ENCODE measurements at regions not wholly inside any gene's neighbourhood (a gene's known extent, or its start where the extent isn't known, plus 50 kb on each side); places are given as distances from the start of the nearest gene placed in this dataset.

GRCh38 chr17:59456923-59457615 lies 108.3 kb upstream of the DHX40 start:
- no peaks in the 10 kb centered on the region for H3K4me1 ChIP-seq (ENCODE audit: control insufficient read depth, insufficient read depth, low read length)

GRCh38 chr17:59462385-59462784 lies 103.0 kb upstream of the DHX40 start:
- intact Hi-C loops (cut with micrococcal nuclease) = no loop called here
- Histone ChIP-seq H3K4me3 (ENCODE audit: low read length) (no peak overlapping the region), H3K36me3 (ENCODE audit: control insufficient read depth, insufficient read depth, low read length) (no peaks in the 10 kb centered on the region), H3K27ac (ENCODE audit: low read length) (no peak overlapping the region), H3K27me3 (ENCODE audit: control insufficient read depth, insufficient read depth, low read length) (no peaks in the 10 kb centered on the region), H3K4me1 (ENCODE audit: control insufficient read depth, insufficient read depth, low read length) (peaks cover 2% of the 10 kb centered on the region), H3K9me3 (ENCODE audit: control insufficient read depth, insufficient read depth, low read length) (no peaks in the 10 kb centered on the region)
- no peak overlapping the region for H3K27ac Mint-ChIP-seq
- no peak overlapping the region for H3K4me3 Mint-ChIP-seq
- no peak for ATAC-seq
- peaks cover 0 to 11% of the 10 kb centered on the region in 2 donors for H3K4me1 Mint-ChIP-seq
- no peak for TF ChIP-seq CTCF (IDR thresholded peaks at IDR 0.05)
- peaks cover 10 to 12% of the 10 kb centered on the region in 2 donors for H3K27me3 Mint-ChIP-seq (ENCODE audit: low read depth in 2 of 2)
- DNase-seq = no peak
- H3K36me3 Mint-ChIP-seq = no peaks in the 10 kb centered on the region
- H3K9me3 Mint-ChIP-seq = no peaks in the 10 kb centered on the region
- 88% methylated on average over 4 of the region's 4 CpGs for WGBS (ENCODE audit: insufficient coverage)

More at GRCh38 chr17:59456923-59457615, 108.3 kb upstream of the DHX40 start:
- H3K27me3 ChIP-seq (ENCODE audit: control insufficient read depth, insufficient read depth, low read length) = no peaks in the 10 kb centered on the region
- Mint-ChIP-seq H3K36me3 (no peaks in the 10 kb centered on the region), H3K27ac (no peak overlapping the region), H3K4me3 (no peak overlapping the region), H3K27me3 (ENCODE audit: low read depth in 2 of 2) (peaks cover 10 to 15% of the 10 kb centered on the region in 2 donors), H3K9me3 (no peaks in the 10 kb centered on the region), H3K4me1 (no peaks in the 10 kb centered on the region)
- ATAC-seq (no peak), DNase-seq (no peak)
- no peak overlapping the region for H3K4me3 ChIP-seq (ENCODE audit: low read length)
- WGBS (ENCODE audit: insufficient coverage) = 92% methylated on average over 5 of the region's 5 CpGs
- no peak overlapping the region for H3K27ac ChIP-seq (ENCODE audit: low read length)
- intact Hi-C loops (cut with micrococcal nuclease) = no loop called here
- no peak for TF ChIP-seq CTCF (IDR thresholded peaks at IDR 0.05)
- no peaks in the 10 kb centered on the region for H3K36me3 ChIP-seq (ENCODE audit: control insufficient read depth, insufficient read depth, low read length)
- H3K9me3 ChIP-seq (ENCODE audit: control insufficient read depth, insufficient read depth, low read length) = no peaks in the 10 kb centered on the region

GRCh38 chr17:59464246-59464645 lies 101.2 kb upstream of the DHX40 start:
- TF ChIP-seq CTCF (IDR thresholded peaks at IDR 0.05) = no peak
- ATAC-seq = no peak
- H3K4me1 ChIP-seq (ENCODE audit: control insufficient read depth, insufficient read depth, low read length) = peaks cover 21% of the 10 kb centered on the region
- H3K36me3 ChIP-seq (ENCODE audit: control insufficient read depth, insufficient read depth, low read length) = no peaks in the 10 kb centered on the region
- H3K27ac ChIP-seq (ENCODE audit: low read length) = no peak overlapping the region
- Mint-ChIP-seq H3K36me3 (no peaks in the 10 kb centered on the region), H3K4me1 (peaks cover 18 to 28% of the 10 kb centered on the region in 2 donors), H3K4me3 (no peak overlapping the region), H3K9me3 (no peaks in the 10 kb centered on the region), H3K27me3 (ENCODE audit: low read depth in 2 of 2) (peaks cover 10 to 12% of the 10 kb centered on the region in 2 donors), H3K27ac (no peak overlapping the region)
- H3K4me3 ChIP-seq (ENCODE audit: low read length) = no peak overlapping the region
- H3K27me3 ChIP-seq (ENCODE audit: control insufficient read depth, insufficient read depth, low read length) = no peaks in the 10 kb centered on the region
- WGBS (ENCODE audit: insufficient coverage) = 94% methylated on average over 5 of the region's 5 CpGs
- H3K9me3 ChIP-seq (ENCODE audit: control insufficient read depth, insufficient read depth, low read length) = no peaks in the 10 kb centered on the region
- no peak for DNase-seq
- intact Hi-C loops (cut with micrococcal nuclease) = no loop called here

GRCh38 chr17:59465949-59466307 lies 99.5 kb upstream of the DHX40 start:
- no peak for TF ChIP-seq CTCF (IDR thresholded peaks at IDR 0.05)
- H3K27me3 ChIP-seq (ENCODE audit: control insufficient read depth, insufficient read depth, low read length) = no peaks in the 10 kb centered on the region

More at GRCh38 chr17:59465949-59466307, 99.5 kb upstream of the DHX40 start:
- H3K9me3 Mint-ChIP-seq = no peaks in the 10 kb centered on the region
- intact Hi-C loops (cut with micrococcal nuclease) = no loop called here
- H3K27me3 Mint-ChIP-seq (ENCODE audit: low read depth in 2 of 2) = peaks cover 5 to 13% of the 10 kb centered on the region in 2 donors
- H3K36me3 Mint-ChIP-seq = no peaks in the 10 kb centered on the region
- H3K27ac Mint-ChIP-seq = no peak overlapping the region
- no peak overlapping the region for H3K4me3 Mint-ChIP-seq
- 93% methylated on average over 6 of the region's 6 CpGs for WGBS (ENCODE audit: insufficient coverage)
- no peaks in the 10 kb centered on the region for H3K9me3 ChIP-seq (ENCODE audit: control insufficient read depth, insufficient read depth, low read length)
- H3K36me3 ChIP-seq (ENCODE audit: control insufficient read depth, insufficient read depth, low read length) = no peaks in the 10 kb centered on the region
- ATAC-seq = no peak
- DNase-seq = no peak
- peaks cover 21% of the 10 kb centered on the region for H3K4me1 ChIP-seq (ENCODE audit: control insufficient read depth, insufficient read depth, low read length)
- peaks cover 33 to 40% of the 10 kb centered on the region in 2 donors for H3K4me1 Mint-ChIP-seq
- no peak overlapping the region for H3K27ac ChIP-seq (ENCODE audit: low read length)
- no peak overlapping the region for H3K4me3 ChIP-seq (ENCODE audit: low read length)

Data from natural killer cell (primary cell).